Loucy (cell line): ENCODE measurements at regions not wholly inside any gene's neighbourhood (a gene's known extent, or its start where the extent isn't known, plus 50 kb on each side); places are given as distances from the start of the nearest gene placed in this dataset.

Experiments used
- H2AFZ ChIP-seq: fragments of 200-600 bp; sonication (generic); 2 replicates; pipeline ENCODE4 v1.6.0; 2016; ENCODE audit warnings: antibody characterized with exemption, mild to moderate bottlenecking, low read length, moderate library complexity
- H3F3A ChIP-seq: fragments of 200-600 bp; 2 replicates; pipeline ENCODE4 v1.6.0; 2016; ENCODE audit warnings: antibody characterized with exemption, low read depth, mild to moderate bottlenecking
- H3K27me3 ChIP-seq: fragments of 200-600 bp; sonication (generic); 2 replicates; pipeline ENCODE4 v1.6.1; 2014; ENCODE audit warnings: low read length, mild to moderate bottlenecking; ENCODE audit not compliant: insufficient read depth, poor library complexity, severe bottlenecking
- H3K36me3 ChIP-seq: fragments of 200-600 bp; sonication (generic); 2 replicates; pipeline ENCODE4 v1.6.1; 2016; ENCODE audit warnings: low read length; ENCODE audit not compliant: insufficient read depth
- H3K4me1 ChIP-seq: fragments of 200-600 bp; sonication (generic); 2 replicates; pipeline ENCODE4 v1.5.1; 2014; ENCODE audit warnings: low read length, mild to moderate bottlenecking; ENCODE audit not compliant: insufficient read depth, poor library complexity, severe bottlenecking
- H3K4me2 ChIP-seq: fragments of 200-600 bp; sonication (generic); 2 replicates; pipeline ENCODE4 v1.6.0; 2014; ENCODE audit warnings: antibody characterized with exemption, low read length, low read depth, mild to moderate bottlenecking; ENCODE audit not compliant: poor library complexity, severe bottlenecking
- H3K4me3 ChIP-seq: fragments of 200-600 bp; sonication (generic); 2 replicates; pipeline ENCODE4 v1.5.1; 2014; ENCODE audit warnings: low read length, mild to moderate bottlenecking, mixed read lengths; ENCODE audit not compliant: poor library complexity, severe bottlenecking
- H3K79me2 ChIP-seq: fragments of 200-600 bp; sonication (generic); 2 replicates; pipeline ENCODE4 v1.6.1; 2014; ENCODE audit warnings: low read length; ENCODE audit not compliant: insufficient read depth
- H3K9ac ChIP-seq: fragments of 200-600 bp; sonication (generic); 2 replicates; pipeline ENCODE4 v1.6.0; 2014; ENCODE audit warnings: mild to moderate bottlenecking, low read depth, low read length, moderate library complexity; ENCODE audit not compliant: poor library complexity, severe bottlenecking
- H3K9me2 ChIP-seq: fragments of 200-600 bp; sonication (generic); replicated peaks from 2 replicates; pipeline ENCODE4 v1.6.1; 2016; ENCODE audit warnings: low read depth, low read length, mixed read lengths
- H3K9me3 ChIP-seq: fragments of 200-600 bp; sonication (generic); 2 replicates; pipeline ENCODE4 v1.6.1; 2014; ENCODE audit warnings: mild to moderate bottlenecking, antibody characterized with exemption, low read length, low read depth; ENCODE audit not compliant: insufficient read depth
- H4K20me1 ChIP-seq: fragments of 200-600 bp; sonication (generic); 2 replicates; pipeline ENCODE4 v1.6.0; 2014; ENCODE audit warnings: antibody characterized with exemption, low read length, mild to moderate bottlenecking; ENCODE audit not compliant: insufficient read depth, poor library complexity, severe bottlenecking
- EZH2phosphoT487 ChIP-seq: fragments of 200-600 bp; IDR thresholded peaks from 2 replicates; pipeline ENCODE4 v1.6.1; 2018; ENCODE audit warnings: antibody characterized with exemption, mild to moderate bottlenecking, moderate library complexity, borderline replicate concordance
- TF ChIP-seq, protein P1 (sequence below): fragments of 200-600 bp; sonication (generic); conservative IDR thresholded peaks from 2 replicates; pipeline ENCODE4 v1.5.1; 2014; ENCODE audit warnings: mild to moderate bottlenecking, antibody characterized with exemption, low read length

DNA sequence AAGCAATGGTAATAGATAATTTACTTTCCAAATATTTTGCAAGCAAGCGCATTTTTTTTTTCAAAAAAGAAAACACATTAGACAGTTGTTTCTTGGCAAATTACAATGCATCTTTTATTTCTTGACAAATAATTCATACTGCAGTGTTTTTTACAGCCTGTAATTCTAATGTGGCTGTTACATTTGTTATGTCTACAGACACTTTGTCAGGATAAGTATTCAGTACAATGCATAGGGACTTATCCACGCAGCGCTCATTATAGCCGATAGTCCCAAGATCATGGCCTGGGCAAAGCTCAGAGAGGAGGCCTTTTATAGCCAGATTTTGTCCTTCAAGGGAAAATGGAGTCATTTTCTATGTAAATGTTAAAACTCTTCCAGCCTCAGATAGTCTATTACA lies 123.0 kb upstream of the FANCL start:
- no peaks in the 10 kb centered on the region for H3K27me3 ChIP-seq
- no peaks in the 10 kb centered on the region for H4K20me1 ChIP-seq
- H3F3A ChIP-seq = no peaks in the 10 kb centered on the region
- H3K9ac ChIP-seq = no peak overlapping the region
- TF ChIP-seq, protein P1, sequence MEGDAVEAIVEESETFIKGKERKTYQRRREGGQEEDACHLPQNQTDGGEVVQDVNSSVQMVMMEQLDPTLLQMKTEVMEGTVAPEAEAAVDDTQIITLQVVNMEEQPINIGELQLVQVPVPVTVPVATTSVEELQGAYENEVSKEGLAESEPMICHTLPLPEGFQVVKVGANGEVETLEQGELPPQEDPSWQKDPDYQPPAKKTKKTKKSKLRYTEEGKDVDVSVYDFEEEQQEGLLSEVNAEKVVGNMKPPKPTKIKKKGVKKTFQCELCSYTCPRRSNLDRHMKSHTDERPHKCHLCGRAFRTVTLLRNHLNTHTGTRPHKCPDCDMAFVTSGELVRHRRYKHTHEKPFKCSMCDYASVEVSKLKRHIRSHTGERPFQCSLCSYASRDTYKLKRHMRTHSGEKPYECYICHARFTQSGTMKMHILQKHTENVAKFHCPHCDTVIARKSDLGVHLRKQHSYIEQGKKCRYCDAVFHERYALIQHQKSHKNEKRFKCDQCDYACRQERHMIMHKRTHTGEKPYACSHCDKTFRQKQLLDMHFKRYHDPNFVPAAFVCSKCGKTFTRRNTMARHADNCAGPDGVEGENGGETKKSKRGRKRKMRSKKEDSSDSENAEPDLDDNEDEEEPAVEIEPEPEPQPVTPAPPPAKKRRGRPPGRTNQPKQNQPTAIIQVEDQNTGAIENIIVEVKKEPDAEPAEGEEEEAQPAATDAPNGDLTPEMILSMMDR = no peak
- no peak for TF ChIP-seq EZH2phosphoT487
- no peaks in the 10 kb centered on the region for H3K36me3 ChIP-seq
- peaks cover 11% of the 10 kb centered on the region for H3K4me1 ChIP-seq
- no peaks in the 10 kb centered on the region for H3K79me2 ChIP-seq
- H3K9me2 ChIP-seq = no peaks in the 10 kb centered on the region
- H3K4me3 ChIP-seq = no peak overlapping the region
- no peaks in the 10 kb centered on the region for H3K9me3 ChIP-seq
- H3K4me2 ChIP-seq = no peak overlapping the region
- no peak overlapping the region for H2AFZ ChIP-seq

DNA sequence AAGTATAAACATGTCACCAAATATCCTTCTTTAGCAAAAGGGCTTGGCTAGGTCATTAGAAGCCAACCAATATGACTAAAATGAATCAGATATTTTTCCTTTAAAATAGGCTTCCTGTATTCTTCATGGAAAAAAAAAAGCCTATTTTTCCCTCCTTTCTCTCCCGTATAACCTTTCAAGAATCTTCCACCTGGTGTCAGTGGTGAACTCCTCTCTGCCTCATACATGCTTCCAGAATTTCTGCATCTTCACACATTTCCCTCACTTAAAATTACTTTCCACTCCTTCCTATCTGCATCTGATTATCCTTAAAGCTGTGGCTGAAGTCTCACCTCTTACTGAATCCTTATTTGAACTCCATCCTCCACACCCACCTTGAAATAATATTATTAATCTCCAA lies 116.9 kb upstream of the FANCL start:
- Histone ChIP-seq H3K9me2 (no peaks in the 10 kb centered on the region), H3K36me3 (no peaks in the 10 kb centered on the region), H4K20me1 (no peaks in the 10 kb centered on the region), H3F3A (no peaks in the 10 kb centered on the region), H3K27me3 (no peaks in the 10 kb centered on the region), H3K79me2 (no peaks in the 10 kb centered on the region), H3K9ac (no peak overlapping the region), H3K4me3 (no peak overlapping the region), H3K9me3 (no peaks in the 10 kb centered on the region), H2AFZ (no peak overlapping the region), H3K4me1 (peaks cover 7% of the 10 kb centered on the region), H3K4me2 (no peak overlapping the region)
- TF ChIP-seq, protein P1 = no peak
- no peak for TF ChIP-seq EZH2phosphoT487

- no peaks in the 10 kb centered on the region for H3F3A ChIP-seq
- H3K27me3 ChIP-seq = no peaks in the 10 kb centered on the region
- H3K36me3 ChIP-seq = no peaks in the 10 kb centered on the region
- TF ChIP-seq, protein P1 = no peak
- TF ChIP-seq EZH2phosphoT487 = no peak
- peaks cover 7% of the 10 kb centered on the region for H3K4me1 ChIP-seq
- H3K4me2 ChIP-seq = no peak overlapping the region
- H3K9me3 ChIP-seq = no peaks in the 10 kb centered on the region
- H3K9ac ChIP-seq = no peak overlapping the region
- H4K20me1 ChIP-seq = no peaks in the 10 kb centered on the region
- H3K4me3 ChIP-seq = no peak overlapping the region
- no peaks in the 10 kb centered on the region for H3K9me2 ChIP-seq
- H2AFZ ChIP-seq = no peak overlapping the region; the same call in 1 of the 2 replicates
- no peaks in the 10 kb centered on the region for H3K79me2 ChIP-seq
These were observed 116.4 kb upstream of the FANCL start for GRCh38 chr2:58357521-58357920.
